Loucy (cell line): ENCODE measurements at regions not wholly inside any gene's neighbourhood (a gene's known extent, or its start where the extent isn't known, plus 50 kb on each side); places are given as distances from the start of the nearest gene placed in this dataset.

Experiments
- EZH2phosphoT487 ChIP-seq: fragments of 200-600 bp; IDR thresholded peaks from 2 replicates; pipeline ENCODE4 v1.6.1; 2018; ENCODE audit warnings: antibody characterized with exemption, mild to moderate bottlenecking, moderate library complexity, borderline replicate concordance
- TF ChIP-seq, protein P1 (sequence below): fragments of 200-600 bp; sonication (generic); conservative IDR thresholded peaks from 2 replicates; pipeline ENCODE4 v1.5.1; 2014; ENCODE audit warnings: mild to moderate bottlenecking, antibody characterized with exemption, low read length

- TF ChIP-seq, protein P1, sequence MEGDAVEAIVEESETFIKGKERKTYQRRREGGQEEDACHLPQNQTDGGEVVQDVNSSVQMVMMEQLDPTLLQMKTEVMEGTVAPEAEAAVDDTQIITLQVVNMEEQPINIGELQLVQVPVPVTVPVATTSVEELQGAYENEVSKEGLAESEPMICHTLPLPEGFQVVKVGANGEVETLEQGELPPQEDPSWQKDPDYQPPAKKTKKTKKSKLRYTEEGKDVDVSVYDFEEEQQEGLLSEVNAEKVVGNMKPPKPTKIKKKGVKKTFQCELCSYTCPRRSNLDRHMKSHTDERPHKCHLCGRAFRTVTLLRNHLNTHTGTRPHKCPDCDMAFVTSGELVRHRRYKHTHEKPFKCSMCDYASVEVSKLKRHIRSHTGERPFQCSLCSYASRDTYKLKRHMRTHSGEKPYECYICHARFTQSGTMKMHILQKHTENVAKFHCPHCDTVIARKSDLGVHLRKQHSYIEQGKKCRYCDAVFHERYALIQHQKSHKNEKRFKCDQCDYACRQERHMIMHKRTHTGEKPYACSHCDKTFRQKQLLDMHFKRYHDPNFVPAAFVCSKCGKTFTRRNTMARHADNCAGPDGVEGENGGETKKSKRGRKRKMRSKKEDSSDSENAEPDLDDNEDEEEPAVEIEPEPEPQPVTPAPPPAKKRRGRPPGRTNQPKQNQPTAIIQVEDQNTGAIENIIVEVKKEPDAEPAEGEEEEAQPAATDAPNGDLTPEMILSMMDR: no peak
- no peak for TF ChIP-seq EZH2phosphoT487
Observed at GRCh38 chr5:3740546-3741373, 145.1 kb downstream of the IRX1 start.
